ENCODE measurements at regions not wholly inside any gene's neighbourhood (a gene's known extent, or its start where the extent isn't known, plus 50 kb on each side); places are given as distances from the start of the nearest gene placed in this dataset.

GRCh38 chr5:93892481-93892880 lies 151.1 kb upstream of the POU5F2 start:
- no peak for DNase-seq
- intact Hi-C loops (cut with DNase I), result no loop called here

- no peak for DNase-seq
- intact Hi-C loops (cut with DNase I), result no loop called here
These were observed 150.4 kb upstream of the POU5F2 start for GRCh38 chr5:93891491-93892480.

- intact Hi-C loops (cut with DNase I), result no loop called here
- DNase-seq, result no peak
These were observed 149.3 kb upstream of the POU5F2 start for GRCh38 chr5:93890657-93891056.

- DNase-seq, result no peak
- intact Hi-C loops (cut with DNase I), result no loop called here
These were observed 146.3 kb upstream of the POU5F2 start for GRCh38 chr5:93887678-93888077.

GRCh38 chr5:93886917-93887361 lies 145.5 kb upstream of the POU5F2 start:
- DNase-seq, result no peak
- intact Hi-C loops (cut with DNase I), result no loop called here

- no peak for DNase-seq
- intact Hi-C loops (cut with DNase I), result no loop called here
These were observed 144.9 kb upstream of the POU5F2 start for GRCh38 chr5:93886098-93886806.

GRCh38 chr5:93884254-93884653 lies 142.9 kb upstream of the POU5F2 start:
- DNase-seq, result no peak
- intact Hi-C loops (cut with DNase I), result no loop called here

- intact Hi-C loops (cut with DNase I), result no loop called here
- no peak for DNase-seq
These were observed 142.1 kb upstream of the POU5F2 start for GRCh38 chr5:93883459-93883858.

GRCh38 chr5:93875693-93876092 lies 134.3 kb upstream of the POU5F2 start:
- intact Hi-C loops (cut with DNase I), result no loop called here
- no peak for DNase-seq

- DNase-seq, result no peak
- intact Hi-C loops (cut with DNase I), result no loop called here
These were observed 133.1 kb upstream of the POU5F2 start for GRCh38 chr5:93874491-93874890.

GRCh38 chr5:93874080-93874479 lies 132.7 kb upstream of the POU5F2 start:
- intact Hi-C loops (cut with DNase I), result no loop called here
- peak in 1 of 42 donors; percentile 2 for DNase-seq

- intact Hi-C loops (cut with DNase I), result no loop called here
- no peak for DNase-seq
These were observed 131.9 kb upstream of the POU5F2 start for GRCh38 chr5:93873211-93873736.

- intact Hi-C loops (cut with DNase I), result no loop called here
- DNase-seq, result no peak
These were observed 129.2 kb upstream of the POU5F2 start for GRCh38 chr5:93870649-93871048.

- intact Hi-C loops (cut with DNase I), result no loop called here
- DNase-seq, result no peak
These were observed 127.5 kb upstream of the POU5F2 start for GRCh38 chr5:93868851-93869250.

GRCh38 chr5:93850311-93850710 lies 108.9 kb upstream of the POU5F2 start:
- intact Hi-C loops (cut with DNase I), result no loop called here
- DNase-seq, result no peak

- intact Hi-C loops (cut with DNase I), result no loop called here
- DNase-seq, result no peak
These were observed 104.0 kb upstream of the POU5F2 start for GRCh38 chr5:93845376-93845775.

GRCh38 chr5:93831449-93831848 lies 90.0 kb upstream of the POU5F2 start:
- intact Hi-C loops (cut with DNase I), result no loop called here
- no peak for DNase-seq

GRCh38 chr5:93830893-93831292 lies 89.5 kb upstream of the POU5F2 start:
- no peak for DNase-seq
- intact Hi-C loops (cut with DNase I), result no loop called here

- DNase-seq, result no peak
- intact Hi-C loops (cut with DNase I), result no loop called here
These were observed 87.9 kb upstream of the POU5F2 start for GRCh38 chr5:93829346-93829745.

GRCh38 chr5:93821891-93822415 lies 80.6 kb upstream of the POU5F2 start:
- DNase-seq, result no peak
- intact Hi-C loops (cut with DNase I), result no loop called here

Measured in head of caudate nucleus (tissue), 42 donors.